ENCODE measurements at regions not wholly inside any gene's neighbourhood (a gene's known extent, or its start where the extent isn't known, plus 50 kb on each side); places are given as distances from the start of the nearest gene placed in this dataset.

- no peaks in the 10 kb centered on the region for H3K9me3 ChIP-seq
- intact Hi-C loops (cut with DNase I): no loop called here
These were observed 138.2 kb downstream of the RPS24 start for GRCh38 chr10:78171633-78172400.

GRCh38 chr10:78173360-78174015 is 139.8 kb downstream of the RPS24 start:
- DNase-seq (no peak), ATAC-seq (no peak)
- no peak overlapping the region for H3K27ac ChIP-seq
- H3K9me3 ChIP-seq: no peaks in the 10 kb centered on the region
- H3K4me3 ChIP-seq: no peak overlapping the region
- no peaks in the 10 kb centered on the region for H3K27me3 ChIP-seq
- WGBS (ENCODE audit: insufficient coverage, low coverage, low lambda C conversion rate, missing lambda C conversion rate): 86% methylated on average over 5 of the region's 6 CpGs
- peaks cover 0 to 18% (median 0%) of the 10 kb centered on the region in 4 donors for H3K4me1 ChIP-seq
- intact Hi-C loops (cut with DNase I): no loop called here
- no peak for TF ChIP-seq POLR2A (IDR thresholded peaks at IDR 0.05)
- TF ChIP-seq, protein P1, sequence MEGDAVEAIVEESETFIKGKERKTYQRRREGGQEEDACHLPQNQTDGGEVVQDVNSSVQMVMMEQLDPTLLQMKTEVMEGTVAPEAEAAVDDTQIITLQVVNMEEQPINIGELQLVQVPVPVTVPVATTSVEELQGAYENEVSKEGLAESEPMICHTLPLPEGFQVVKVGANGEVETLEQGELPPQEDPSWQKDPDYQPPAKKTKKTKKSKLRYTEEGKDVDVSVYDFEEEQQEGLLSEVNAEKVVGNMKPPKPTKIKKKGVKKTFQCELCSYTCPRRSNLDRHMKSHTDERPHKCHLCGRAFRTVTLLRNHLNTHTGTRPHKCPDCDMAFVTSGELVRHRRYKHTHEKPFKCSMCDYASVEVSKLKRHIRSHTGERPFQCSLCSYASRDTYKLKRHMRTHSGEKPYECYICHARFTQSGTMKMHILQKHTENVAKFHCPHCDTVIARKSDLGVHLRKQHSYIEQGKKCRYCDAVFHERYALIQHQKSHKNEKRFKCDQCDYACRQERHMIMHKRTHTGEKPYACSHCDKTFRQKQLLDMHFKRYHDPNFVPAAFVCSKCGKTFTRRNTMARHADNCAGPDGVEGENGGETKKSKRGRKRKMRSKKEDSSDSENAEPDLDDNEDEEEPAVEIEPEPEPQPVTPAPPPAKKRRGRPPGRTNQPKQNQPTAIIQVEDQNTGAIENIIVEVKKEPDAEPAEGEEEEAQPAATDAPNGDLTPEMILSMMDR (IDR thresholded peaks at IDR 0.05): no peak
- no peaks in the 10 kb centered on the region for H3K36me3 ChIP-seq

More at GRCh38 chr10:78171633-78172400, 138.2 kb downstream of the RPS24 start:
- Histone ChIP-seq H3K4me1 (peaks cover 0 to 18% (median 0%) of the 10 kb centered on the region in 4 donors), H3K27ac (no peak overlapping the region), H3K4me3 (no peak overlapping the region), H3K27me3 (no peaks in the 10 kb centered on the region), H3K36me3 (no peaks in the 10 kb centered on the region)
- TF ChIP-seq, protein P1 (IDR thresholded peaks at IDR 0.05): no peak
- no peak for TF ChIP-seq POLR2A (IDR thresholded peaks at IDR 0.05)
- ATAC-seq: no peak
- DNase-seq: no peak
- 86% methylated on average over 5 of the region's 6 CpGs for WGBS (ENCODE audit: insufficient coverage, low coverage, low lambda C conversion rate, missing lambda C conversion rate)

GRCh38 chr10:78175444-78176015 is 141.9 kb downstream of the RPS24 start:
- Histone ChIP-seq H3K27me3 (no peaks in the 10 kb centered on the region), H3K36me3 (no peaks in the 10 kb centered on the region), H3K4me1 (peaks cover 0 to 18% (median 0%) of the 10 kb centered on the region in 4 donors), H3K9me3 (no peaks in the 10 kb centered on the region), H3K4me3 (no peak overlapping the region), H3K27ac (peak overlapping the region in 1 of 3 donors; percentile 3)
- 68% methylated on average over 5 of the region's 5 CpGs for WGBS (ENCODE audit: insufficient coverage, low coverage, low lambda C conversion rate, missing lambda C conversion rate)
- TF ChIP-seq, protein P1 (IDR thresholded peaks at IDR 0.05): no peak
- no peak for TF ChIP-seq POLR2A (IDR thresholded peaks at IDR 0.05)
- ATAC-seq: peak in 3 of 4 donors; percentile 55 to 73 (median 70)
- no peak for DNase-seq
- intact Hi-C loops (cut with DNase I): no loop called here

DNA sequence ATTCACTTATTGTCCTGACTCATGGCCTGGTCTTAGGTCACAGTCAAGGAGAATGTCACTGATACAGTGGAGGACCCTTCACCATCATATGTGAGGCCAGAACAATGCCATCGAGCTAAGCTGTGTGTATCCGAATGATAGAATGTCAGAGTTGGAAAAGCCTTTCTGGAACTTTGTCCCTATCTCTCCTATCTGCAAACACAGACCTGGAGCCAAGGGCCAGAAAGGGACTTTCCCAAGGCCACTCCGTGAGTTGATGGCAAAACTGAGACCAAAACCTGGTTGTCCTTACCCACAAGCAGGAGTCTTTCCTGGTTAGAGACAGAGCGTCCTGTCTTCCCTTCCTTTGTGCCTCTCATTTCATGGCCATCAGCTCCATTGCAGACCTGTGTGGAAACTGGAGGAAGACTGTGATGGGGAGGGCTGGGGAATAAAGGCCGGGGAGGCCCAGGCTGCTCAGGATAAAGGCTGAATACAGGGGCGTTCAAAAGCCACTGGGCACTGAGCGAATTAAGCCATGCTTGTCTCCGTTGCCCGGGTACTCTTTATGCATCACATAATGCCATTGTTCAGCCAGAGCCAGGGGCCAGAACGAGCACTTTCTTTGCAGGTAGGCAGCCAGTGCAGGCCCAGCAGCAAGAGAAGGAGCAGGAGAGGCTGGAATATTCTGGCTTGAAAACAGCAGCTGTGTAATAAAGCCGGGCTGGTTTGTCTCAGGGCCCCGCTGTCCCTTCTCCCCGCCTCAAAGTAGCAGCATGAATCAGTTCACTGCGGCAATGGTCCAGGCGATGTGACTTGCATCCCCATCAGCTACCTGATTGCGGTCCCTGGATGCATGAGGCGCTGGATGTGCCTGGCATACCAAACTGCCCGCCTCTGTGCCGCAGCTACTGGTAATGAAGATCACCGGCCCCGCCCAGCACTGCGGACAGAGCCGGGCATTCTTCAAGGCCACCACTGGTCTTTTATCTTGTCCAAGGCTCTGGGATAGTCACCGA is 143.0 kb downstream of the RPS24 start:
- Histone ChIP-seq H3K4me1 (peaks cover 0 to 18% (median 0%) of the 10 kb centered on the region in 4 donors), H3K36me3 (no peaks in the 10 kb centered on the region), H3K4me3 (no peak overlapping the region), H3K27ac (peak overlapping the region in 1 of 3 donors; percentile 3), H3K27me3 (no peaks in the 10 kb centered on the region), H3K9me3 (no peaks in the 10 kb centered on the region)
- 33% methylated on average over 5 of the region's 24 CpGs for WGBS (ENCODE audit: insufficient coverage, low coverage, low lambda C conversion rate, missing lambda C conversion rate)
- peak; percentile 53 to 88 (median 82) for ATAC-seq
- DNase-seq: no peak
- TF ChIP-seq, protein P1 (IDR thresholded peaks at IDR 0.05): no peak
- no peak for TF ChIP-seq POLR2A (IDR thresholded peaks at IDR 0.05)
- intact Hi-C loops (cut with DNase I): no loop called here

Data from right lobe of liver (tissue), 6 donors.